Mesothelial cell of epicardium (in vitro differentiated cells): ENCODE measurements at regions not wholly inside any gene's neighbourhood (a gene's known extent, or its start where the extent isn't known, plus 50 kb on each side); places are given as distances from the start of the nearest gene placed in this dataset.

ENCODE experiments used
- DNase-seq, 2 experiments: peaks; one replicate each; pipeline ENCODE4 v3.0.0; 2021; ENCODE audit warnings: low spot score in 2 of 2; ENCODE audit not compliant: unreplicated experiment in 2 of 2
- H3K27ac Mint-ChIP-seq: 2 replicates; pipeline ENCODE4 v1.8.0; 2021; ENCODE audit warnings: mixed read lengths
- H3K27me3 Mint-ChIP-seq: 2 replicates; pipeline ENCODE4 v1.8.0; 2021; ENCODE audit warnings: low read depth, mixed read lengths
- H3K36me3 Mint-ChIP-seq: 2 replicates; pipeline ENCODE4 v1.8.0; 2021; ENCODE audit warnings: mixed read lengths
- H3K4me1 Mint-ChIP-seq: 2 replicates; pipeline ENCODE4 v1.8.0; 2021; ENCODE audit warnings: mixed read lengths
- H3K4me3 Mint-ChIP-seq: 2 replicates; pipeline ENCODE4 v1.8.0; 2021; ENCODE audit warnings: mild to moderate bottlenecking, moderate library complexity, mixed read lengths
- H3K9me3 Mint-ChIP-seq: 2 replicates; pipeline ENCODE4 v1.8.0; 2021; ENCODE audit warnings: mixed read lengths
- TF ChIP-seq, protein P1 (sequence below): fragments of 200-600 bp; sonication (generic); IDR thresholded peaks from one replicate; pipeline ENCODE4 v1.5.0; 2021; ENCODE audit warnings: antibody characterized with exemption; ENCODE audit not compliant: unreplicated experiment

DNA sequence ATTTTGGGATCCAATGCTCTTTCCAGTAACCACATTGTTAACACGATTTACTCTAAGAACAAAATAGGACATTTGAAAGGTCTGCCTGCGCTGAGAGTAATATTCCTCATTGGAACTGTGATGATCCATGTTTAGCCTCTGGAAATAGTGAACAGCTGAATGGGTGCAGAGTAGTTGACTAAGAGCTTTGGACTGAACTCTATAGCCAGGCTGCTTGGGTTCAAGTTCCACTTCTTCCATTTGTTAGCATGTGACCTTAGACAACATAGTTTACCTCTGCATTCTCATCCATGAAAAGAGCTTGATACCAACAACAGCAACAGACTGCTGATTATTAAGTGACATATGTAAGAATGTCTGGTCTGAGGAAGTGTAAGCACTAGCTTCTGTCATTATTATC is 128.3 kb upstream of the MMADHC start:
- no peak overlapping the region for H3K4me3 Mint-ChIP-seq
- no peak for DNase-seq
- peaks cover 16% of the 10 kb centered on the region for H3K4me1 Mint-ChIP-seq
- H3K27ac Mint-ChIP-seq: no peak overlapping the region
- H3K36me3 Mint-ChIP-seq: peaks cover 4% of the 10 kb centered on the region
- no peaks in the 10 kb centered on the region for H3K27me3 Mint-ChIP-seq
- H3K9me3 Mint-ChIP-seq: peaks cover 10% of the 10 kb centered on the region
- TF ChIP-seq, protein P1, sequence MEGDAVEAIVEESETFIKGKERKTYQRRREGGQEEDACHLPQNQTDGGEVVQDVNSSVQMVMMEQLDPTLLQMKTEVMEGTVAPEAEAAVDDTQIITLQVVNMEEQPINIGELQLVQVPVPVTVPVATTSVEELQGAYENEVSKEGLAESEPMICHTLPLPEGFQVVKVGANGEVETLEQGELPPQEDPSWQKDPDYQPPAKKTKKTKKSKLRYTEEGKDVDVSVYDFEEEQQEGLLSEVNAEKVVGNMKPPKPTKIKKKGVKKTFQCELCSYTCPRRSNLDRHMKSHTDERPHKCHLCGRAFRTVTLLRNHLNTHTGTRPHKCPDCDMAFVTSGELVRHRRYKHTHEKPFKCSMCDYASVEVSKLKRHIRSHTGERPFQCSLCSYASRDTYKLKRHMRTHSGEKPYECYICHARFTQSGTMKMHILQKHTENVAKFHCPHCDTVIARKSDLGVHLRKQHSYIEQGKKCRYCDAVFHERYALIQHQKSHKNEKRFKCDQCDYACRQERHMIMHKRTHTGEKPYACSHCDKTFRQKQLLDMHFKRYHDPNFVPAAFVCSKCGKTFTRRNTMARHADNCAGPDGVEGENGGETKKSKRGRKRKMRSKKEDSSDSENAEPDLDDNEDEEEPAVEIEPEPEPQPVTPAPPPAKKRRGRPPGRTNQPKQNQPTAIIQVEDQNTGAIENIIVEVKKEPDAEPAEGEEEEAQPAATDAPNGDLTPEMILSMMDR: no peak

GRCh38 chr2:149715005-149715592 is 127.5 kb upstream of the MMADHC start:
- no peak for DNase-seq
- H3K9me3 Mint-ChIP-seq: peaks cover 10% of the 10 kb centered on the region
- H3K4me1 Mint-ChIP-seq: peaks cover 19% of the 10 kb centered on the region
- no peak overlapping the region for H3K27ac Mint-ChIP-seq
- H3K27me3 Mint-ChIP-seq: no peaks in the 10 kb centered on the region
- TF ChIP-seq, protein P1: no peak
- no peak overlapping the region for H3K4me3 Mint-ChIP-seq
- H3K36me3 Mint-ChIP-seq: peaks cover 4% of the 10 kb centered on the region

DNA sequence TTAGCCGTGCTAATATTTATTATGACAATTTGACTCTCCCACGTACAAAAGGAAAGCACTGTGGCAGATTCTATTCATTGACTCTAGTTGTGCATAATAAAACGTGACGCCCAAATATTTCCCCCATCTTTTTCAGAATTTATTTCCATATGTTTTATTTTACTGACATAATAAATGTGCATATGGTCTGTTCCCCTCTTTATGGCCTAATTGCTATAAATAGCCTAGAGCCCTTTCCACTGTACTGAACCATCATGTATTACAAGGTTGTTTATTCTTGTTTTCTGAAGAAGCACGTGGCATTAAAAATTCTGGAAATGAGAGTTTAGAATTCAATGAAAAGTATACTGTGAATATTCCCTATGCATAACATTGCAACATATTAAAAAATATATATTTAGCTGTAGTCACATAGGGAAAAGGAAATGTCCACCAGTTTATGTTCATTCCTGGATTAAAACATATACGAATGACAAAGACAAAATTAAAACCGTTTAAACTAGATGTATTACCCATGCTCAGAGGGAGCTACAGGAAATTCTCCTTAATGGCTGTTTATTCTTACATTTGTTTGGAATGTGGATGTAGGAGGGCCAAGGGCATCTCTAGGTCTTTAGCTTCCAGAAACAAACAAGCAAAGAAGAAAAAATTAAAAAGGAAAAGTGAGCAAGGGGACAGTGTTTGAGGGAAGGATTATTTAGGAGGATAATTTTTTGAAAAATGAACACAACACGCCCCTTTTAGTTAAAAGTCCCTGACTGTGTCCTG is 122.1 kb upstream of the MMADHC start:
- peaks cover 17% of the 10 kb centered on the region for H3K9me3 Mint-ChIP-seq
- H3K27ac Mint-ChIP-seq: no peak overlapping the region
- DNase-seq: no peak
- no peaks in the 10 kb centered on the region for H3K27me3 Mint-ChIP-seq
- H3K4me3 Mint-ChIP-seq: no peak overlapping the region
- TF ChIP-seq, protein P1: no peak
- peaks cover 17% of the 10 kb centered on the region for H3K4me1 Mint-ChIP-seq
- peaks cover 8% of the 10 kb centered on the region for H3K36me3 Mint-ChIP-seq

GRCh38 chr2:149703281-149703680 is 115.7 kb upstream of the MMADHC start:
- H3K27ac Mint-ChIP-seq: no peak overlapping the region
- no peaks in the 10 kb centered on the region for H3K27me3 Mint-ChIP-seq
- TF ChIP-seq, protein P1: no peak
- H3K4me3 Mint-ChIP-seq: no peak overlapping the region
- no peak for DNase-seq
- H3K9me3 Mint-ChIP-seq: peaks cover 11% of the 10 kb centered on the region
- peaks cover 5% of the 10 kb centered on the region for H3K36me3 Mint-ChIP-seq
- H3K4me1 Mint-ChIP-seq: peaks cover 11% of the 10 kb centered on the region

- peaks cover 11% of the 10 kb centered on the region for H3K9me3 Mint-ChIP-seq
- TF ChIP-seq, protein P1: no peak
- peaks cover 5% of the 10 kb centered on the region for H3K36me3 Mint-ChIP-seq
- no peak overlapping the region for H3K27ac Mint-ChIP-seq
- H3K4me3 Mint-ChIP-seq: no peak overlapping the region
- no peak for DNase-seq
- peaks cover 11% of the 10 kb centered on the region for H3K4me1 Mint-ChIP-seq
- no peaks in the 10 kb centered on the region for H3K27me3 Mint-ChIP-seq
Measured at GRCh38 chr2:149702571-149702970, 115.0 kb upstream of the MMADHC start.
